Brain microvascular endothelial cell (primary cell): ENCODE measurements at regions not wholly inside any gene's neighbourhood (a gene's known extent, or its start where the extent isn't known, plus 50 kb on each side); places are given as distances from the start of the nearest gene placed in this dataset.
"Not testable (repeated sequence)": the region's sequence is repeated elsewhere in the genome, so short reads cannot be mapped to it uniquely, and the experiment has no call there.

ENCODE experiments used
- DNase-seq: peaks from one replicate; pipeline ENCODE4 v3.0.0-alpha.2; 2020
- H3K27ac ChIP-seq: fragments of 250-450 bp; sonication (Bioruptor Pico); 2 replicates; pipeline ENCODE4 v1.5.1; 2020; ENCODE audit warnings: mild to moderate bottlenecking, moderate library complexity
- H3K27me3 ChIP-seq: fragments of 250-450 bp; sonication (Bioruptor Pico); replicated peaks from 2 replicates; pipeline ENCODE4 v1.5.1; 2020; ENCODE audit warnings: mild to moderate bottlenecking
- H3K36me3 ChIP-seq: fragments of 250-450 bp; sonication (Bioruptor Pico); replicated peaks from 2 replicates; pipeline ENCODE4 v1.5.1; 2020; ENCODE audit warnings: mild to moderate bottlenecking
- H3K4me3 ChIP-seq: 2 replicates; pipeline ENCODE4 v1.5.1; 2011; ENCODE audit warnings: low read depth, mild to moderate bottlenecking, control low read depth, low read length, moderate library complexity
- in situ Hi-C: cut with HindIII; loops from 2 replicates; pipeline ENCODE4 v1.10.0; 2017; ENCODE audit warnings: low sequenced_read_pairs, low pct_ligation_motif_present
- TF ChIP-seq, protein P1 (sequence below): IDR thresholded peaks from 2 replicates; pipeline ENCODE4 v1.5.1; 2011; ENCODE audit warnings: low read depth, mild to moderate bottlenecking, moderate library complexity, low read length, control low read depth, inconsistent platforms; ENCODE audit errors: missing control alignments

DNA sequence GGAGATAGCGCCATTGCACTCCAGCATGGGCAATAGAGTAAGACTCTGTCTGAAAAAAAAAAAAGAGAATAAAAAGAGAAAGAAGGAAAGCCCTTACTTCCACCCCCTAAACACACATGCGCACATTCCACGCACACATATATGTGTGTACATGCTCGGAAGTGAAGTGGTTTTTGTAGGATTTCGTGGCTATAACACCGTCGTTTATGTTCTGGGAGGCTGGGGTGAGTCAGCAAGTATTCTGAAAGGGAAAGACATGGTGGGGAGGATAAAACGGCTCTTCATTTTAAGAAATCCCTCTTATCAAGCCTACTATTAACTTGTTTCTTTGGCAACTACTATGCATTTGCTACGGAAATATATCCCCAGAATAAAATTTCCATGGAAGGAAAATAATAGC is 422.8 kb upstream of the TBL1XR1 start:
- Histone ChIP-seq H3K36me3 (no peaks in the 10 kb centered on the region), H3K27me3 (no peaks in the 10 kb centered on the region), H3K4me3 (no peak overlapping the region), H3K27ac (no peak overlapping the region)
- in situ Hi-C loops: no loop called here
- DNase-seq: no peak
- TF ChIP-seq, protein P1, sequence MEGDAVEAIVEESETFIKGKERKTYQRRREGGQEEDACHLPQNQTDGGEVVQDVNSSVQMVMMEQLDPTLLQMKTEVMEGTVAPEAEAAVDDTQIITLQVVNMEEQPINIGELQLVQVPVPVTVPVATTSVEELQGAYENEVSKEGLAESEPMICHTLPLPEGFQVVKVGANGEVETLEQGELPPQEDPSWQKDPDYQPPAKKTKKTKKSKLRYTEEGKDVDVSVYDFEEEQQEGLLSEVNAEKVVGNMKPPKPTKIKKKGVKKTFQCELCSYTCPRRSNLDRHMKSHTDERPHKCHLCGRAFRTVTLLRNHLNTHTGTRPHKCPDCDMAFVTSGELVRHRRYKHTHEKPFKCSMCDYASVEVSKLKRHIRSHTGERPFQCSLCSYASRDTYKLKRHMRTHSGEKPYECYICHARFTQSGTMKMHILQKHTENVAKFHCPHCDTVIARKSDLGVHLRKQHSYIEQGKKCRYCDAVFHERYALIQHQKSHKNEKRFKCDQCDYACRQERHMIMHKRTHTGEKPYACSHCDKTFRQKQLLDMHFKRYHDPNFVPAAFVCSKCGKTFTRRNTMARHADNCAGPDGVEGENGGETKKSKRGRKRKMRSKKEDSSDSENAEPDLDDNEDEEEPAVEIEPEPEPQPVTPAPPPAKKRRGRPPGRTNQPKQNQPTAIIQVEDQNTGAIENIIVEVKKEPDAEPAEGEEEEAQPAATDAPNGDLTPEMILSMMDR: no peak

DNA sequence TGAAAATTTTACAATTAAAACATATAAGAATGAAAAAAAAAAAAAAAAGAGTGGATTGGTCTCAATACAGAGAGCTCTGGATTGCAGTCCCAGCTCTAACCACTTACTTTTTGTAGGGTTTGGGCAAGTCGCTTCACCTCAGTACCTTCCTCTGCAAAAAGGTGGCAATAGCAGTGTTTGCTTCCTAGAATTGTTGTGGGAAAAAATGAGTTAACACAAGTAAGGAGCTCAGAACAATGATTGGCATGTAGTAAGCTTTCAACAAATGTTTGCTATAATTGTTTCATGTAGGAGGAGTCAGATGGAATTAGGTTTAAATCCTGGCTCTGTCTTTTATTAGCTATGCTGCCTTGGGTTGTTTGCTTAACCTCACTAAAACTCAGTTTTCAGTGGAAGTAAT is 425.2 kb upstream of the TBL1XR1 start:
- H3K27ac ChIP-seq: no peak overlapping the region
- in situ Hi-C loops: no loop called here

DNA sequence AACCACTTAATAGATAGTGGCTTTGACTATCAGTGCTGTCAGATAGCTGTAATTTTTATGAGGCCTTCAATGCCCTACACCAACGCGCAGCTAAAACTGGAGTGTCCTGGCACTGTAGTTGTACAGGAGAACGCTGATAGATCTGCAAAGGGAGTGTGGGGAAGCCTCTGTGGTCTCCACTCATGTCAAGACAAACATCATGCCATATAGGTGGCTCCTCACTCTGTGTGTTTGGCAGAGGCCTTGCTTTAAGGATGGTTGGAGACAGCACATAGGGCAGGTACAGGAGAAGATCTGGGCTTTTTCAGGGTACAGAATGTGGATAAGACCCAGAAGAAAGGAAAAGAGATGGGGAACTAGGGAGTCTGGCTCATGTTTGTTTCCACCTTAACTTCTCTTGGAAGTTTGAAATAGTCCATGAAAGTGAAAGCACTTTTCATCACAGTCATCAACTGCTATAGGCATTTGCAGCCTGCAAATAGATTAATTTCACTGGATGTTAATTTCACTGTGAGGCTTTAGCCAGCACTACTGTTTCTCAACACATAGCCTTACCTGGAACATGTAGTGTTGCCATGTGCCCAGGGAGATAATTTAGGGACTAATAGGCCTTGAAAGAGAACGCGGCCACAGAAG is 425.8 kb upstream of the TBL1XR1 start:
- in situ Hi-C loops: no loop called here
- no peak overlapping the region for H3K27ac ChIP-seq
- H3K27me3 ChIP-seq: no peaks in the 10 kb centered on the region
- H3K36me3 ChIP-seq: no peaks in the 10 kb centered on the region
- no peak overlapping the region for H3K4me3 ChIP-seq
- no peak for DNase-seq
- TF ChIP-seq, protein P1: no peak

More for the DNA sequence above, 425.2 kb upstream of the TBL1XR1 start:
- DNase-seq: no peak
- Histone ChIP-seq H3K4me3 (no peak overlapping the region), H3K27me3 (no peaks in the 10 kb centered on the region), H3K36me3 (no peaks in the 10 kb centered on the region)
- TF ChIP-seq, protein P1: no peak

DNA sequence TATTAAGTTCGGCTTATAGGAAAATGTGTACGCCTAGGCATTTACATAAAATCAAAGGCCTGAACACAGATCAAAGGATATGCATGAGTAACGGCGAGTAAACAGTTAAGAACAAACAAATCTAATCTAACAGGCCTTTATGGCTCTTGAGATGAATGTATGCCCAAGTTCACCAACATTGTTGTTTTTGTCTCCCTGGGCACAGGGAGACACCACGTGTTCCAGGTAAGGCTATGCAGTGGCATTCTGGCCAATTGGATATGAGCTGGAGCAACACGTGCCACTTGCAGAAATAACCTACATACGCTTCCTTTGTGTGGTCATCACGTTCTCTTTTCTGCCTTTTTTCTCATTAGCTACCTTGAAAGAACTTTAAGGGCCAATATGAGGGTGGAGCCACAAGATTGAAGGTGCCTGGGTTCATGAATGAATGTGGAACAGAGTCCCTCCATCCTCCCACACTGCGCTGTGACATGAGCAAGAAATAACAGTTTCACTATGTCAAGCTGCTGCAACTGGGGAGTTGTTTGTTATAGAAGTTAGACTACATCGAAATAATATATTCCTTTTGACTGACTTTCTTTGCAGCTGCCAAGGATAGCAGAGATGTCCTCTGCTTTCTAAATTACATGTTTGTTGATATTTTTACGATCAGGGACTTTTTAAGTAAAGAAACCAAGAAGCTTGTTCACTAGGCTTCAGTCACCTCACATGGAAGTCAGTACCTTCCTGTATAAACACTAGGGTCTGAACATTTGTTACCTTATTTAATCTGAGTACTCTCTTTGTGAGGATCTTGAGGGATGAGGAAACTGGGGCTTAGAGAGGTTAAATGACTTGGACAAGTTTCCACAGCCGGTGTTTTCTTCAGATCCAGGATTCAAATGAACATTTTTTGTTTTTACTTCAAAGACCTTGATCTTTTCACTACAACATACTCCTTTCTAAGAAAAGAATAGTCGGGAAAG is 427.5 kb upstream of the TBL1XR1 start:
- Histone ChIP-seq H3K36me3 (no peaks in the 10 kb centered on the region), H3K4me3 (no peak overlapping the region), H3K27me3 (no peaks in the 10 kb centered on the region), H3K27ac (no peak overlapping the region)
- no peak for DNase-seq
- in situ Hi-C loops: no loop called here
- TF ChIP-seq, protein P1: no peak

DNA sequence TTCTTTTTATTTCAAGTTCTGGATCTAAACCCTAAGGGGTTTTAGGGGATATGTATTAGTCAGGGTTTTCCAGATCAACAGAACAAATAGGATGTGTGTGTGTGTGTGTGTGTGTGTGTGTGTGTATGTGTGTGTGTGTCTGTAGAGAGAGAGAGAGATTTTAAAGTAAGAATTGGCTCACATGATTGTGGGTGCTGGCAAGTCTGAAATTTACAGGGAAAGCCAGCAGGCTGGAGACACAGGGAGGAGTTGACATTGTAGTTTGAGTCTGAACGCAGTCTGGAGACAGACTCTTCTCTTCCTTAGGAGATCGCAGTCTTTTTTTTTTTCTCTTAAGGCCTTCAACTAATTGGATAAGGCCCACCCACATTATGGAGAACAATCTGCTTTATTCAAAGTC is 428.8 kb upstream of the TBL1XR1 start:
- in situ Hi-C loops: no loop called here
- TF ChIP-seq, protein P1: no peak
- Histone ChIP-seq H3K4me3 (no peak overlapping the region), H3K27me3 (no peaks in the 10 kb centered on the region), H3K36me3 (no peaks in the 10 kb centered on the region), H3K27ac (no peak overlapping the region)
- DNase-seq: no peak

DNA sequence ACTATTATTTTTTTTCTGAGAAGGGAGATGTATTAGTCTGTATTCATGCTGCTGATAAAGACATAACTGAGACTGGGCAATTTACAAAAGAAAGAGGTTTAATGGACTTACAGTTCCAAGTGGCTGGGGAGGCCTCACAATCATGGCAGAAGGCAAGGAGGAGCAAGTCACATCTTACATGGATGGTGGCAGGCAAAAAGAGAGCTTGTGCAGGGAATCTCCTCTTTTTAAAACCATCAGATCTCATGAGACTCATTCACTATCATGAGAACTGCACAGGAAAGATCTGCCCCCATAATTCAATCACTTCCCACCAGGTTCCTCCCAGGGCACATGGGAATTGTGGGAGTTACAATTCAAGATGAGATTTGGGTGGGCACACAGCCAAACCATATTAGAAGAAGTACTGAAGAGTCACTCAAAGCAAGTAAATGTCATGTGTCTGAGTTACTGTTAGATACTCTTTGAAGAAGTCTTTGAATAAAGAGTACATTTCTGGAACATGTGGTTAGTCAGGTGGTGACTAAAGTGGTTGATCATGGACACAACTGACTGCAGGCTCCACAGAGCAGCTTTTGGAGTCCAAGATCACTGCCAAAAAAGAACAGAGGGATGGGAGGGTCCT is 430.9 kb upstream of the TBL1XR1 start:
- H3K27ac ChIP-seq, in situ Hi-C loops, DNase-seq, H3K36me3 ChIP-seq, H3K27me3 ChIP-seq, H3K4me3 ChIP-seq: not testable (repeated sequence)
